MM.1S (cell line): ENCODE measurements at regions not wholly inside any gene's neighbourhood (a gene's known extent, or its start where the extent isn't known, plus 50 kb on each side); places are given as distances from the start of the nearest gene placed in this dataset.

ENCODE experiments used
- DNase-seq: peaks from one replicate; pipeline ENCODE4 v3.0.0-alpha.2; 2015
- H2AFZ ChIP-seq: fragments of 300-600 bp; sonication (generic); 2 replicates; pipeline ENCODE4 v1.6.0; 2016; ENCODE audit warnings: antibody characterized with exemption, low read length
- H3F3A ChIP-seq: fragments of 300-600 bp; sonication (generic); 2 replicates; pipeline ENCODE4 v1.6.1; 2016; ENCODE audit warnings: mild to moderate bottlenecking, antibody characterized with exemption, low read length, moderate library complexity, mixed read lengths; ENCODE audit not compliant: insufficient read depth
- H3K27ac ChIP-seq: fragments of 300-600 bp; sonication (generic); 2 replicates; pipeline ENCODE4 v1.5.1; 2016; ENCODE audit warnings: mild to moderate bottlenecking, low read length
- H3K27me3 ChIP-seq: fragments of 300-600 bp; sonication (generic); replicated peaks from 2 replicates; pipeline ENCODE4 v1.6.0; 2016; ENCODE audit warnings: low read length; ENCODE audit not compliant: insufficient read depth
- H3K36me3 ChIP-seq: fragments of 300-600 bp; sonication (generic); replicated peaks from 2 replicates; pipeline ENCODE4 v1.6.1; 2016; ENCODE audit warnings: mild to moderate bottlenecking, low read length, mixed read lengths; ENCODE audit not compliant: insufficient read depth
- H3K4me1 ChIP-seq: fragments of 300-600 bp; sonication (generic); 2 replicates; pipeline ENCODE4 v1.6.1; 2016; ENCODE audit warnings: low read length, mixed read lengths
- H3K4me2 ChIP-seq: fragments of 300-600 bp; sonication (generic); 2 replicates; pipeline ENCODE4 v1.6.0; 2016; ENCODE audit warnings: low read depth, low read length
- H3K4me3 ChIP-seq: fragments of 300-600 bp; sonication (generic); 2 replicates; pipeline ENCODE4 v1.5.1; 2016; ENCODE audit warnings: low read length, mixed read lengths
- H3K79me2 ChIP-seq: fragments of 300-600 bp; sonication (generic); 2 replicates; pipeline ENCODE4 v1.6.1; 2016; ENCODE audit warnings: mixed run types, low read length, mixed read lengths
- H3K9ac ChIP-seq: fragments of 300-600 bp; sonication (generic); 2 replicates; pipeline ENCODE4 v1.6.1; 2016; ENCODE audit warnings: low read length, mixed read lengths
- H3K9me2 ChIP-seq: fragments of 300-600 bp; sonication (generic); replicated peaks from 2 replicates; pipeline ENCODE4 v1.6.1; 2016; ENCODE audit warnings: mild to moderate bottlenecking, low read length, mixed read lengths; ENCODE audit not compliant: insufficient read depth
- H3K9me3 ChIP-seq: fragments of 300-600 bp; sonication (generic); replicated peaks from 2 replicates; pipeline ENCODE4 v1.6.1; 2016; ENCODE audit warnings: mild to moderate bottlenecking, low read length, mixed read lengths; ENCODE audit not compliant: insufficient read depth
- H4K20me1 ChIP-seq: fragments of 300-600 bp; sonication (generic); 2 replicates; pipeline ENCODE4 v1.6.1; 2016; ENCODE audit warnings: mild to moderate bottlenecking, low read length, moderate library complexity, mixed read lengths; ENCODE audit not compliant: insufficient read depth
- EZH2 ChIP-seq: fragments of 300-600 bp; sonication (generic); optimal IDR thresholded peaks from 2 replicates; pipeline ENCODE3; 2017; ENCODE audit warnings: low read depth, mild to moderate bottlenecking, antibody characterized with exemption, low read length, mixed read lengths
- EZH2phosphoT487 ChIP-seq: fragments of 300-600 bp; sonication (generic); IDR thresholded peaks from 2 replicates; pipeline ENCODE4 v1.6.1; 2018; ENCODE audit warnings: antibody characterized with exemption, low read length
- TF ChIP-seq, protein P1 (sequence below): fragments of 300-600 bp; sonication (generic); IDR thresholded peaks from 2 replicates; pipeline ENCODE4 v1.5.1; 2016; ENCODE audit warnings: antibody characterized with exemption, low read length, mixed read lengths

DNA sequence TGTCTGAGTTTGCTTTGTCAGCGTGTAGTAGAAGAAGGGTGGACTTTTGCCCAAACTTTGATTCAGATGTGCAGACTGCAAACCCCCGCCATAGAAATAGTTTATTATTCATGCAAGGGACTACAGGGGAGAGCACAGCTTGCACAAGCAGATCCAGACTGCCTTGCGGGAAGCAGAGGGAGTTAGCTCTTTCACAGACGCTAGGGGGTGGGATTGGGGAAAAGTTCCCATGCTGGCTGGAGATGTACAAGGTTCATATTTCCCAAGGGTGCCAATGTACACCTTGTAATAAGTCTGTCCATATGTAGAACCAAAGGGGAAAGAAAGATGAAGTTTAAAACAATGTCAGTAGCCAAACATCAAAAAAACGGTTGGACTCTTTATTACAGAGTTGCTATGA, 749.7 kb upstream of the COX7C start:
- no peaks in the 10 kb centered on the region for H3K4me1 ChIP-seq
- no peaks in the 10 kb centered on the region for H4K20me1 ChIP-seq
- no peak overlapping the region for H3K4me2 ChIP-seq
- H3K9me3 ChIP-seq = no peaks in the 10 kb centered on the region
- no peak for DNase-seq
- H3K4me3 ChIP-seq = no peak overlapping the region
- H3K9me2 ChIP-seq = no peaks in the 10 kb centered on the region
- no peak overlapping the region for H3K27ac ChIP-seq
- no peaks in the 10 kb centered on the region for H3K27me3 ChIP-seq
- TF ChIP-seq, protein P1, sequence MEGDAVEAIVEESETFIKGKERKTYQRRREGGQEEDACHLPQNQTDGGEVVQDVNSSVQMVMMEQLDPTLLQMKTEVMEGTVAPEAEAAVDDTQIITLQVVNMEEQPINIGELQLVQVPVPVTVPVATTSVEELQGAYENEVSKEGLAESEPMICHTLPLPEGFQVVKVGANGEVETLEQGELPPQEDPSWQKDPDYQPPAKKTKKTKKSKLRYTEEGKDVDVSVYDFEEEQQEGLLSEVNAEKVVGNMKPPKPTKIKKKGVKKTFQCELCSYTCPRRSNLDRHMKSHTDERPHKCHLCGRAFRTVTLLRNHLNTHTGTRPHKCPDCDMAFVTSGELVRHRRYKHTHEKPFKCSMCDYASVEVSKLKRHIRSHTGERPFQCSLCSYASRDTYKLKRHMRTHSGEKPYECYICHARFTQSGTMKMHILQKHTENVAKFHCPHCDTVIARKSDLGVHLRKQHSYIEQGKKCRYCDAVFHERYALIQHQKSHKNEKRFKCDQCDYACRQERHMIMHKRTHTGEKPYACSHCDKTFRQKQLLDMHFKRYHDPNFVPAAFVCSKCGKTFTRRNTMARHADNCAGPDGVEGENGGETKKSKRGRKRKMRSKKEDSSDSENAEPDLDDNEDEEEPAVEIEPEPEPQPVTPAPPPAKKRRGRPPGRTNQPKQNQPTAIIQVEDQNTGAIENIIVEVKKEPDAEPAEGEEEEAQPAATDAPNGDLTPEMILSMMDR = no peak
- H2AFZ ChIP-seq = no peak overlapping the region
- H3F3A ChIP-seq = no peaks in the 10 kb centered on the region
- H3K9ac ChIP-seq = no peak overlapping the region
- no peaks in the 10 kb centered on the region for H3K36me3 ChIP-seq
- H3K79me2 ChIP-seq = no peaks in the 10 kb centered on the region

DNA sequence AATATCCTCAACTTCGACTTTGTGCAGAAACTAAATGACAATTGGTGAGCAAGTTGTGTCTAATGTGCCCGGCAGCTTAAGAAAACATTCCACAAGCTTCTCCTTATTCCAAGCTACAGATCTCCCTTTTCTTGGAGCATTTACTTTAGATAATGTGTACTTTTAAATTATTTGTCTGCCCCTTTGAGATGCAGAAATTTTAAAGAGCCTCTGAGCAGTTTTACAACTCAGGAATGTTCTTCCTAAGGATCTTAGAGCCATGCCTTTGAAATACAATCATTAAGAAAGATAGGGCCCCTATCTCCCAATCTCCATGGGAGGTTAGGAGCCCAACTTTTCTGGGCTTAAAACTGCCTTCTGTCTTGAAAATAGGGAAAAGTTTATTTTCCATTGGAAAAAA, 723.7 kb upstream of the COX7C start:
- no peaks in the 10 kb centered on the region for H3K9me3 ChIP-seq
- H3K27ac ChIP-seq = no peak overlapping the region
- no peak for DNase-seq
- no peak overlapping the region for H2AFZ ChIP-seq
- no peaks in the 10 kb centered on the region for H3K36me3 ChIP-seq
- H4K20me1 ChIP-seq = no peaks in the 10 kb centered on the region
- H3K9me2 ChIP-seq = no peaks in the 10 kb centered on the region
- H3K27me3 ChIP-seq = no peaks in the 10 kb centered on the region
- no peak overlapping the region for H3K4me3 ChIP-seq
- no peaks in the 10 kb centered on the region for H3F3A ChIP-seq
- no peak for TF ChIP-seq EZH2phosphoT487
- TF ChIP-seq, protein P1 = no peak
- TF ChIP-seq EZH2 = no peak
- no peak overlapping the region for H3K4me2 ChIP-seq
- H3K79me2 ChIP-seq = no peaks in the 10 kb centered on the region
- H3K9ac ChIP-seq = no peak overlapping the region
- no peaks in the 10 kb centered on the region for H3K4me1 ChIP-seq

DNA sequence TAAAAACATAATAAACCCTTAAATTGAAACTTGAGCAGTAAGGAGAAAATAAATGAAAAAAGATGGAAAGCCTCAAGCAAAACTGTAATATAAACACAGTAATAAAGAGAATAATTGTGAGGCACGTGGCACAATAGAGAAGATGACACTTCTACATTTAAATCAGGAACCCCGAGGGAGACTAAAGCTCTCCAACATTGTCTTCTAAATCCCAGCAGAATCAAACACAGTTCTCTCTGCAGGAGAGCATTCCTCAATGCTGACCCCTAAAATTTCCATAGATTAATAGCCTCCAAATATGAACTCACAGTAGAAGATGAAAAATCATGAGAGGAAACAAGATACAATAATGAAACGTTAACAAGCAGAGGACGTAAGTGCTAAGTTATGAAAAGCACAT, 721.2 kb upstream of the COX7C start:
- H3K27me3 ChIP-seq = no peaks in the 10 kb centered on the region
- TF ChIP-seq EZH2phosphoT487 = no peak
- no peak for TF ChIP-seq EZH2
- TF ChIP-seq, protein P1 = no peak
- H3K9me3 ChIP-seq = no peaks in the 10 kb centered on the region
- no peak for DNase-seq
- H3K79me2 ChIP-seq = no peaks in the 10 kb centered on the region
- H3K4me2 ChIP-seq = no peak overlapping the region
- H3K36me3 ChIP-seq = no peaks in the 10 kb centered on the region
- H3F3A ChIP-seq = no peaks in the 10 kb centered on the region
- H2AFZ ChIP-seq = no peak overlapping the region
- H3K27ac ChIP-seq = no peak overlapping the region
- no peaks in the 10 kb centered on the region for H3K9me2 ChIP-seq
- no peak overlapping the region for H3K4me3 ChIP-seq
- H3K4me1 ChIP-seq = no peaks in the 10 kb centered on the region
- H3K9ac ChIP-seq = no peak overlapping the region
- no peaks in the 10 kb centered on the region for H4K20me1 ChIP-seq

DNA sequence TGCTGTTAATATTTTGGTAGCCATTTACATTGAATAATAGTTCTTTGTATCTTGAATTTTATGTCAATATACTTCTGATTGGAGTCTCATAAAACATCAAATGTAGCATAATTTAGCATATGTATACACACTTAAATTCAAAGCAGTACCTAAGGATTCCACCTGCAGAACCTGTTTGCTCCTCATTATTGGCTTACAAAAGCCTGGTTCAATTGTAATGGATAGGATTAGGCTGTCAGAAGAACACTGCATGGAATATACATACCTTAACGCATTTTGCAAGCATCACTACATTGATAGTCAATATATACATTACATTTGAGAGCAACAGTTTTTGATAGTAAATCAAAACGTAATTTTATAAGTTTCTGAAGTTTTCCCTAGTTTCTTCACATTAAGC, 711.3 kb upstream of the COX7C start:
- TF ChIP-seq EZH2phosphoT487 = no peak
- TF ChIP-seq, protein P1 = no peak
- TF ChIP-seq EZH2 = no peak
- Histone ChIP-seq H3F3A (no peaks in the 10 kb centered on the region), H3K27me3 (no peaks in the 10 kb centered on the region), H3K9me2 (no peaks in the 10 kb centered on the region), H3K79me2 (no peaks in the 10 kb centered on the region), H3K36me3 (no peaks in the 10 kb centered on the region), H3K4me2 (no peak overlapping the region), H3K9me3 (no peaks in the 10 kb centered on the region), H3K27ac (no peak overlapping the region), H3K4me3 (no peak overlapping the region), H4K20me1 (no peaks in the 10 kb centered on the region), H3K4me1 (no peaks in the 10 kb centered on the region), H3K9ac (no peak overlapping the region), H2AFZ (no peak overlapping the region)
- DNase-seq = no peak
